ENCODE measurements at regions not wholly inside any gene's neighbourhood (a gene's known extent, or its start where the extent isn't known, plus 50 kb on each side); places are given as distances from the start of the nearest gene placed in this dataset.
"Not testable (repeated sequence)": the region's sequence is repeated elsewhere in the genome, so short reads cannot be mapped to it uniquely, and the experiment has no call there.

- not testable (repeated sequence) for DNase-seq (ENCODE audit: low read depth)
Measured at GRCh38 chr9:41754822-41755221, 374.4 kb downstream of the CNTNAP3B start.

- not testable (repeated sequence) for DNase-seq (ENCODE audit: low read depth)
Measured at GRCh38 chr9:41754403-41754802, 374.8 kb downstream of the CNTNAP3B start.

GRCh38 chr9:41741897-41742296 is 387.3 kb downstream of the CNTNAP3B start:
- DNase-seq (ENCODE audit: low read depth) = not testable (repeated sequence)

GRCh38 chr9:41741173-41741572 is 388.1 kb downstream of the CNTNAP3B start:
- DNase-seq (ENCODE audit: low read depth) = not testable (repeated sequence)

- not testable (repeated sequence) for DNase-seq (ENCODE audit: low read depth)
Measured at GRCh38 chr9:41738681-41739080, 390.5 kb downstream of the CNTNAP3B start.

- DNase-seq (ENCODE audit: low read depth) = not testable (repeated sequence)
Measured at GRCh38 chr9:41699190-41699589, 430.0 kb downstream of the CNTNAP3B start.

GRCh38 chr9:41697080-41697479 is 432.1 kb downstream of the CNTNAP3B start:
- DNase-seq (ENCODE audit: low read depth) = not testable (repeated sequence)

GRCh38 chr9:41679312-41679711 is 449.9 kb downstream of the CNTNAP3B start:
- DNase-seq (ENCODE audit: low read depth) = not testable (repeated sequence)

- DNase-seq (ENCODE audit: low read depth) = not testable (repeated sequence)
Measured at GRCh38 chr9:41663497-41664036, 465.7 kb downstream of the CNTNAP3B start.

GRCh38 chr9:41658706-41659105 is 469.6 kb upstream of the ZNG1F start:
- DNase-seq (ENCODE audit: low read depth) = not testable (repeated sequence)

GRCh38 chr9:41658116-41658515 is 469.0 kb upstream of the ZNG1F start:
- DNase-seq (ENCODE audit: low read depth) = not testable (repeated sequence)

- not testable (repeated sequence) for DNase-seq (ENCODE audit: low read depth)
Measured at GRCh38 chr9:41657141-41657540, 468.0 kb upstream of the ZNG1F start.

- not testable (repeated sequence) for DNase-seq (ENCODE audit: low read depth)
Measured at GRCh38 chr9:41655071-41655554, 466.0 kb upstream of the ZNG1F start.

GRCh38 chr9:41654349-41654748 is 465.2 kb upstream of the ZNG1F start:
- DNase-seq (ENCODE audit: low read depth) = not testable (repeated sequence)

- not testable (repeated sequence) for DNase-seq (ENCODE audit: low read depth)
Measured at GRCh38 chr9:41653560-41654340, 464.6 kb upstream of the ZNG1F start.

- DNase-seq (ENCODE audit: low read depth) = not testable (repeated sequence)
Measured at GRCh38 chr9:41652800-41653199, 463.7 kb upstream of the ZNG1F start.

GRCh38 chr9:41652100-41652713 is 463.1 kb upstream of the ZNG1F start:
- not testable (repeated sequence) for DNase-seq (ENCODE audit: low read depth)

- DNase-seq (ENCODE audit: low read depth) = not testable (repeated sequence)
Measured at GRCh38 chr9:41650086-41650485, 461.0 kb upstream of the ZNG1F start.

GRCh38 chr9:41648564-41648963 is 459.4 kb upstream of the ZNG1F start:
- not testable (repeated sequence) for DNase-seq (ENCODE audit: low read depth)

GRCh38 chr9:41646246-41646645 is 457.1 kb upstream of the ZNG1F start:
- not testable (repeated sequence) for DNase-seq (ENCODE audit: low read depth)

- peak; percentile 47 for DNase-seq (ENCODE audit: low read depth)
Measured at GRCh38 chr9:41643571-41644279, 454.6 kb upstream of the ZNG1F start.

- DNase-seq (ENCODE audit: low read depth) = not testable (repeated sequence)
Measured at GRCh38 chr9:41633726-41634125, 444.6 kb upstream of the ZNG1F start.

Data from T follicular helper cell (primary cell).